ENCODE measurements at regions not wholly inside any gene's neighbourhood (a gene's known extent, or its start where the extent isn't known, plus 50 kb on each side); places are given as distances from the start of the nearest gene placed in this dataset.

DNA sequence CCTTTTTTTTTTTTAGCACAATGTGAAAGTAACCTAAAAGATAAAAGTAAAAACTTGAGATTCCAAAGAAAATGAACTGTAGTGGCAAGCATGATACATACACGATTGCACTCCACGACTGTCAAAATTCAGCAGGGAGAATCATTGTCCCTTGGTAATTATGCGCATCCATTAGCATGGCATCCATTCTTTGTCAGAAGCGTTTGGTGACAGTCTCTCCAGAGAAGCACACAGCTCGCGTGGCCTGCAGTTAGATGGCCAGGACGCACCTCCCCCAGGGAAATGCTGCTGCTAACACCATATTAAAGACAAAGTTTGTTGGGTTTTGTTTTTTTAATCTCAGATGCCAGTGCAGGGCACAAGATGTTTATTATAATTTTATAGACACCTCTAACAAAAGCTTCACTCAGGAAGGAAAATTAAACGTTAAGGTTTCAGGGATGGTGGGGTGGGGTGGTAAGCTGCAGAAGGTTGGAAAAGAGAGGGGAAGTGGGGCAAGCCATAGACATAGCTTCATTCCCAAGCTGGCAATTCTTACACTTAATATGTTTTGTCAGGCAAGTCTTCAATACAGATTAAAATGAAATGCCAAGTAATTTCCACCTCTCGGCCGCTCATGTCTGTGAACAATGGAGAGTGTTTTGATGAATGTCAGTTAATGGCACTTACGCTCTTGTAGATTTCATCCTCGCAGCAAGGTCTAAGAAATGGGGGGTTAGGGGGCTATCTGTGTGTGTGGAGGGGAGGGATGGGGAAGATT is 142.8 kb upstream of the TOPAZ1 start:
- no peaks in the 10 kb centered on the region for H3K9me3 ChIP-seq (replicated peaks; ENCODE audit: control insufficient read depth, insufficient read depth, low read length)
- H4K20me1 ChIP-seq (ENCODE audit: control insufficient read depth, insufficient read depth): 0 out of 2 replicates have a peak, but pooled peaks cover 3% of the 10 kb centered on the region
- SMC1A ChIA-PET (ENCODE audit: uncharacterized antibody, unreplicated experiment): no interaction called here
- no peaks in the 10 kb centered on the region; the same call in 1 of the 2 replicates for H3K79me2 ChIP-seq (ENCODE audit: control insufficient read depth, insufficient read depth, low read length)
- DNase-seq (ENCODE audit: low read depth, low spot score): no peak
- H3K27ac ChIP-seq (ENCODE audit: control insufficient read depth, insufficient read depth): no peak overlapping the region
- intact Hi-C loops (cut with micrococcal nuclease; ENCODE audit: unreplicated experiment): no loop called here
- no peak overlapping the region for H2AFZ ChIP-seq (ENCODE audit: control insufficient read depth, low read depth, low read length)
- RAD21 ChIA-PET (ENCODE audit: unreplicated experiment): no interaction called here
- CTCF ChIA-PET: interaction anchor here (0.7 to 1.0 kb wide), 2 partner anchors 59 to 101 kb away, joined by 3 read pairs; no protein-coding TSS in a partner anchor
- FAIRE-seq: no peak
- H3K4me3 ChIP-seq: no peak overlapping the region
- H3K4me1 ChIP-seq (ENCODE audit: control insufficient read depth, insufficient read depth, low read length): no peaks in the 10 kb centered on the region
- no peak overlapping the region for H3K4me2 ChIP-seq (ENCODE audit: control insufficient read depth, insufficient read depth)
- 77% methylated on average over 12 of the region's 12 CpGs for WGBS (ENCODE audit: insufficient coverage, insufficient replicate concordance, low lambda C conversion rate, missing lambda C conversion rate)
- no peak overlapping the region for H3K9ac ChIP-seq (ENCODE audit: control insufficient read depth, insufficient read depth, low read length)
- BruUV-seq (replicated peaks): no TSS peak
- H3K36me3 ChIP-seq (ENCODE audit: control insufficient read depth in 2 of 2, insufficient read depth in 2 of 2, low read length in 1 of 2): no peaks in the 10 kb centered on the region; a peak in 1 of 4 replicates
- no peaks in the 10 kb centered on the region; a peak in 1 of 4 replicates for H3K27me3 ChIP-seq (replicated peaks in 1 of 2; ENCODE audit: control insufficient read depth in 2 of 2, insufficient read depth in 2 of 2, low read length in 1 of 2)
- POLR2A ChIA-PET: no interaction called here
- in situ Hi-C loops (cut with MboI): no loop called here
- ATAC-seq: no peak
- TF ChIP-seq PML (IDR thresholded peaks at IDR 0.05; ENCODE audit: low read length) (no peak), GABPA (IDR thresholded peaks at IDR 0.05; ENCODE audit: low read depth) (no peak), NR2F1 (conservative IDR thresholded peaks at IDR 0.05) (no peak), JUND (IDR thresholded peaks at IDR 0.05; ENCODE audit: low read depth, low read length) (no peak)
- TF ChIP-seq, protein P1, sequence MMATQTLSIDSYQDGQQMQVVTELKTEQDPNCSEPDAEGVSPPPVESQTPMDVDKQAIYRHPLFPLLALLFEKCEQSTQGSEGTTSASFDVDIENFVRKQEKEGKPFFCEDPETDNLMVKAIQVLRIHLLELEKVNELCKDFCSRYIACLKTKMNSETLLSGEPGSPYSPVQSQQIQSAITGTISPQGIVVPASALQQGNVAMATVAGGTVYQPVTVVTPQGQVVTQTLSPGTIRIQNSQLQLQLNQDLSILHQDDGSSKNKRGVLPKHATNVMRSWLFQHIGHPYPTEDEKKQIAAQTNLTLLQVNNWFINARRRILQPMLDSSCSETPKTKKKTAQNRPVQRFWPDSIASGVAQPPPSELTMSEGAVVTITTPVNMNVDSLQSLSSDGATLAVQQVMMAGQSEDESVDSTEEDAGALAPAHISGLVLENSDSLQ (IDR thresholded peaks at IDR 0.05): no peak
- TF ChIP-seq, protein P2, sequence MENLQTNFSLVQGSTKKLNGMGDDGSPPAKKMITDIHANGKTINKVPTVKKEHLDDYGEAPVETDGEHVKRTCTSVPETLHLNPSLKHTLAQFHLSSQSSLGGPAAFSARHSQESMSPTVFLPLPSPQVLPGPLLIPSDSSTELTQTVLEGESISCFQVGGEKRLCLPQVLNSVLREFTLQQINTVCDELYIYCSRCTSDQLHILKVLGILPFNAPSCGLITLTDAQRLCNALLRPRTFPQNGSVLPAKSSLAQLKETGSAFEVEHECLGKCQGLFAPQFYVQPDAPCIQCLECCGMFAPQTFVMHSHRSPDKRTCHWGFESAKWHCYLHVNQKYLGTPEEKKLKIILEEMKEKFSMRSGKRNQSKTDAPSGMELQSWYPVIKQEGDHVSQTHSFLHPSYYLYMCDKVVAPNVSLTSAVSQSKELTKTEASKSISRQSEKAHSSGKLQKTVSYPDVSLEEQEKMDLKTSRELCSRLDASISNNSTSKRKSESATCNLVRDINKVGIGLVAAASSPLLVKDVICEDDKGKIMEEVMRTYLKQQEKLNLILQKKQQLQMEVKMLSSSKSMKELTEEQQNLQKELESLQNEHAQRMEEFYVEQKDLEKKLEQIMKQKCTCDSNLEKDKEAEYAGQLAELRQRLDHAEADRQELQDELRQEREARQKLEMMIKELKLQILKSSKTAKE (IDR thresholded peaks at IDR 0.05; ENCODE audit: low read depth, poor library complexity, severe bottlenecking): no peak
- TF ChIP-seq, protein P3, sequence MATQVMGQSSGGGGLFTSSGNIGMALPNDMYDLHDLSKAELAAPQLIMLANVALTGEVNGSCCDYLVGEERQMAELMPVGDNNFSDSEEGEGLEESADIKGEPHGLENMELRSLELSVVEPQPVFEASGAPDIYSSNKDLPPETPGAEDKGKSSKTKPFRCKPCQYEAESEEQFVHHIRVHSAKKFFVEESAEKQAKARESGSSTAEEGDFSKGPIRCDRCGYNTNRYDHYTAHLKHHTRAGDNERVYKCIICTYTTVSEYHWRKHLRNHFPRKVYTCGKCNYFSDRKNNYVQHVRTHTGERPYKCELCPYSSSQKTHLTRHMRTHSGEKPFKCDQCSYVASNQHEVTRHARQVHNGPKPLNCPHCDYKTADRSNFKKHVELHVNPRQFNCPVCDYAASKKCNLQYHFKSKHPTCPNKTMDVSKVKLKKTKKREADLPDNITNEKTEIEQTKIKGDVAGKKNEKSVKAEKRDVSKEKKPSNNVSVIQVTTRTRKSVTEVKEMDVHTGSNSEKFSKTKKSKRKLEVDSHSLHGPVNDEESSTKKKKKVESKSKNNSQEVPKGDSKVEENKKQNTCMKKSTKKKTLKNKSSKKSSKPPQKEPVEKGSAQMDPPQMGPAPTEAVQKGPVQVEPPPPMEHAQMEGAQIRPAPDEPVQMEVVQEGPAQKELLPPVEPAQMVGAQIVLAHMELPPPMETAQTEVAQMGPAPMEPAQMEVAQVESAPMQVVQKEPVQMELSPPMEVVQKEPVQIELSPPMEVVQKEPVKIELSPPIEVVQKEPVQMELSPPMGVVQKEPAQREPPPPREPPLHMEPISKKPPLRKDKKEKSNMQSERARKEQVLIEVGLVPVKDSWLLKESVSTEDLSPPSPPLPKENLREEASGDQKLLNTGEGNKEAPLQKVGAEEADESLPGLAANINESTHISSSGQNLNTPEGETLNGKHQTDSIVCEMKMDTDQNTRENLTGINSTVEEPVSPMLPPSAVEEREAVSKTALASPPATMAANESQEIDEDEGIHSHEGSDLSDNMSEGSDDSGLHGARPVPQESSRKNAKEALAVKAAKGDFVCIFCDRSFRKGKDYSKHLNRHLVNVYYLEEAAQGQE (IDR thresholded peaks at IDR 0.05; ENCODE audit: low read depth, low read length): no peak
- TF ChIP-seq, protein P4, sequence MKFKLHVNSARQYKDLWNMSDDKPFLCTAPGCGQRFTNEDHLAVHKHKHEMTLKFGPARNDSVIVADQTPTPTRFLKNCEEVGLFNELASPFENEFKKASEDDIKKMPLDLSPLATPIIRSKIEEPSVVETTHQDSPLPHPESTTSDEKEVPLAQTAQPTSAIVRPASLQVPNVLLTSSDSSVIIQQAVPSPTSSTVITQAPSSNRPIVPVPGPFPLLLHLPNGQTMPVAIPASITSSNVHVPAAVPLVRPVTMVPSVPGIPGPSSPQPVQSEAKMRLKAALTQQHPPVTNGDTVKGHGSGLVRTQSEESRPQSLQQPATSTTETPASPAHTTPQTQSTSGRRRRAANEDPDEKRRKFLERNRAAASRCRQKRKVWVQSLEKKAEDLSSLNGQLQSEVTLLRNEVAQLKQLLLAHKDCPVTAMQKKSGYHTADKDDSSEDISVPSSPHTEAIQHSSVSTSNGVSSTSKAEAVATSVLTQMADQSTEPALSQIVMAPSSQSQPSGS (IDR thresholded peaks at IDR 0.05; ENCODE audit: low read length): no peak
- TF ChIP-seq, protein P5, sequence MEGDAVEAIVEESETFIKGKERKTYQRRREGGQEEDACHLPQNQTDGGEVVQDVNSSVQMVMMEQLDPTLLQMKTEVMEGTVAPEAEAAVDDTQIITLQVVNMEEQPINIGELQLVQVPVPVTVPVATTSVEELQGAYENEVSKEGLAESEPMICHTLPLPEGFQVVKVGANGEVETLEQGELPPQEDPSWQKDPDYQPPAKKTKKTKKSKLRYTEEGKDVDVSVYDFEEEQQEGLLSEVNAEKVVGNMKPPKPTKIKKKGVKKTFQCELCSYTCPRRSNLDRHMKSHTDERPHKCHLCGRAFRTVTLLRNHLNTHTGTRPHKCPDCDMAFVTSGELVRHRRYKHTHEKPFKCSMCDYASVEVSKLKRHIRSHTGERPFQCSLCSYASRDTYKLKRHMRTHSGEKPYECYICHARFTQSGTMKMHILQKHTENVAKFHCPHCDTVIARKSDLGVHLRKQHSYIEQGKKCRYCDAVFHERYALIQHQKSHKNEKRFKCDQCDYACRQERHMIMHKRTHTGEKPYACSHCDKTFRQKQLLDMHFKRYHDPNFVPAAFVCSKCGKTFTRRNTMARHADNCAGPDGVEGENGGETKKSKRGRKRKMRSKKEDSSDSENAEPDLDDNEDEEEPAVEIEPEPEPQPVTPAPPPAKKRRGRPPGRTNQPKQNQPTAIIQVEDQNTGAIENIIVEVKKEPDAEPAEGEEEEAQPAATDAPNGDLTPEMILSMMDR (IDR thresholded peaks at IDR 0.05 in 2 of 3, conservative IDR thresholded peaks at IDR 0.05 in 1 of 3; ENCODE audit: control insufficient read depth in 2 of 3, extremely low read depth in 1 of 3, insufficient read depth in 1 of 3, low read depth in 3 of 3, low read length in 3 of 3): no peak
- TF ChIP-seq, protein P6, sequence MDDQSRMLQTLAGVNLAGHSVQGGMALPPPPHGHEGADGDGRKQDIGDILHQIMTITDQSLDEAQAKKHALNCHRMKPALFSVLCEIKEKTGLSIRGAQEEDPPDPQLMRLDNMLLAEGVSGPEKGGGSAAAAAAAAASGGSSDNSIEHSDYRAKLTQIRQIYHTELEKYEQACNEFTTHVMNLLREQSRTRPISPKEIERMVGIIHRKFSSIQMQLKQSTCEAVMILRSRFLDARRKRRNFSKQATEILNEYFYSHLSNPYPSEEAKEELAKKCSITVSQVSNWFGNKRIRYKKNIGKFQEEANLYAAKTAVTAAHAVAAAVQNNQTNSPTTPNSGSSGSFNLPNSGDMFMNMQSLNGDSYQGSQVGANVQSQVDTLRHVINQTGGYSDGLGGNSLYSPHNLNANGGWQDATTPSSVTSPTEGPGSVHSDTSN (IDR thresholded peaks at IDR 0.05; ENCODE audit: insufficient replicate concordance, low read depth, low read length): no peak
